ENCODE measurements at regions not wholly inside any gene's neighbourhood (a gene's known extent, or its start where the extent isn't known, plus 50 kb on each side); places are given as distances from the start of the nearest gene placed in this dataset.

DNA sequence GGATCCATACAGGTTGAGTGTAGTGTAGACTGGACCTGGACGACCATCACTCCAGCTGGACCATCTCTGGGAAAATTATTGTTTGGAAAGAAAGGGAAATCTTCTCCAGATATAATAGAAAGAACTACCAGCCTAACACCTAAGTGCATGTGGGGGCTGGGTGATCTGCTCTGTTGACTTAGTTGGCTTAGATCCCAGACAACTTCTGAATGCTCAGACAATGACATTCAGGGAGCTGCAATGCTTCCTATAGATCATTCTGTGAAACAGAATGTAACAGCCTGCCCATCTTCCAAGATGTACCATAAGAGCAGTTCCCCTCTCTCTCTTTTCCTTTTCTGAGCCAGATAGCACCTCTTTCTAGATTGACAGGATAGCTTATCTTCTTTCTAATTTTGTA, 572.8 kb upstream of the STXBP6 start:
- TF ChIP-seq CTCF (IDR thresholded peaks at IDR 0.05) = no peak
- TF ChIP-seq POLR2A (IDR thresholded peaks at IDR 0.05) = no peak
- TF ChIP-seq POLR2AphosphoS5 (IDR thresholded peaks at IDR 0.05) = no peak
- no peak for TF ChIP-seq EP300 (IDR thresholded peaks at IDR 0.05)
